Astrocyte (in vitro differentiated cells and primary cell): ENCODE measurements at regions not wholly inside any gene's neighbourhood (a gene's known extent, or its start where the extent isn't known, plus 50 kb on each side); places are given as distances from the start of the nearest gene placed in this dataset.

ENCODE experiments used
- DNase-seq: peaks from one replicate; pipeline ENCODE4 v3.0.0-alpha.2; 2010; ENCODE audit warnings: low read depth
- FAIRE-seq: peaks from 2 replicates; lab custom pipeline; 2011; peaks lifted over from hg19 to GRCh38; lab: Jason Lieb, UNC
- H2AFZ ChIP-seq: 2 replicates; pipeline ENCODE4 v1.6.0; 2012; ENCODE audit warnings: low read depth, low read length, inconsistent platforms
- H3K27ac ChIP-seq: 2 replicates; pipeline ENCODE4 v1.5.1; 2011; ENCODE audit warnings: low read depth, low read length, inconsistent platforms
- H3K27me3 ChIP-seq: 2 replicates; pipeline ENCODE4 v1.6.0; 2011; ENCODE audit warnings: low read length, inconsistent platforms; ENCODE audit not compliant: insufficient read depth
- H3K36me3 ChIP-seq: 2 replicates; pipeline ENCODE4 v1.5.1; 2011; ENCODE audit warnings: low read length, inconsistent platforms; ENCODE audit not compliant: insufficient read depth
- H3K4me1 ChIP-seq: 2 replicates; pipeline ENCODE4 v1.5.1; 2011; ENCODE audit warnings: low read length, inconsistent platforms; ENCODE audit not compliant: insufficient read depth
- H3K4me2 ChIP-seq: 2 replicates; pipeline ENCODE4 v1.6.0; 2012; ENCODE audit warnings: low read length, inconsistent platforms
- H3K4me3 ChIP-seq: 2 replicates; pipeline ENCODE4 v1.5.1; 2011; ENCODE audit warnings: low read depth, mild to moderate bottlenecking, low read length, inconsistent platforms; ENCODE audit not compliant: insufficient read depth
- H3K79me2 ChIP-seq: 2 replicates; pipeline ENCODE4 v1.6.0; 2012; ENCODE audit warnings: mild to moderate bottlenecking, low read length, inconsistent platforms; ENCODE audit not compliant: insufficient read depth
- H3K9ac ChIP-seq: 2 replicates; pipeline ENCODE4 v1.6.0; 2012; ENCODE audit warnings: mild to moderate bottlenecking, low read length, inconsistent platforms
- H3K9me3 ChIP-seq: 2 replicates; pipeline ENCODE4 v1.5.1; 2012; ENCODE audit warnings: low read depth, mild to moderate bottlenecking, low read length, inconsistent platforms; ENCODE audit not compliant: insufficient read depth
- H4K20me1 ChIP-seq: 2 replicates; pipeline ENCODE4 v1.6.0; 2012; ENCODE audit warnings: low read length, inconsistent platforms; ENCODE audit not compliant: insufficient read depth
- H3K27ac Mint-ChIP-seq: one replicate; pipeline ENCODE4 v1.8.0; 2021; ENCODE audit warnings: mild to moderate bottlenecking, mixed read lengths; ENCODE audit not compliant: unreplicated experiment
- H3K27me3 Mint-ChIP-seq: one replicate; pipeline ENCODE4 v1.8.0; 2021; ENCODE audit warnings: low read depth, mixed read lengths; ENCODE audit not compliant: unreplicated experiment
- H3K36me3 Mint-ChIP-seq: one replicate; pipeline ENCODE4 v1.8.0; 2021; ENCODE audit warnings: low read depth, mixed read lengths; ENCODE audit not compliant: unreplicated experiment
- H3K4me1 Mint-ChIP-seq: one replicate; pipeline ENCODE4 v1.8.0; 2021; ENCODE audit warnings: low read depth, mixed read lengths; ENCODE audit not compliant: unreplicated experiment
- H3K4me3 Mint-ChIP-seq: one replicate; pipeline ENCODE4 v1.8.0; 2021; ENCODE audit warnings: mild to moderate bottlenecking, moderate library complexity, mixed read lengths; ENCODE audit not compliant: unreplicated experiment
- H3K9me3 Mint-ChIP-seq: one replicate; pipeline ENCODE4 v1.8.0; 2021; ENCODE audit warnings: mild to moderate bottlenecking, mixed read lengths; ENCODE audit not compliant: unreplicated experiment
- EZH2 ChIP-seq: IDR thresholded peaks from 2 replicates; pipeline ENCODE4 v1.6.1; 2012; ENCODE audit warnings: mild to moderate bottlenecking, low read length, inconsistent platforms; ENCODE audit not compliant: insufficient read depth
- TF ChIP-seq, protein P1 (sequence below): IDR thresholded peaks from 2 replicates; pipeline ENCODE4 v1.5.1; 2011; ENCODE audit warnings: low read depth, mild to moderate bottlenecking, inconsistent platforms, low read length, moderate library complexity; ENCODE audit not compliant: insufficient read depth

DNA sequence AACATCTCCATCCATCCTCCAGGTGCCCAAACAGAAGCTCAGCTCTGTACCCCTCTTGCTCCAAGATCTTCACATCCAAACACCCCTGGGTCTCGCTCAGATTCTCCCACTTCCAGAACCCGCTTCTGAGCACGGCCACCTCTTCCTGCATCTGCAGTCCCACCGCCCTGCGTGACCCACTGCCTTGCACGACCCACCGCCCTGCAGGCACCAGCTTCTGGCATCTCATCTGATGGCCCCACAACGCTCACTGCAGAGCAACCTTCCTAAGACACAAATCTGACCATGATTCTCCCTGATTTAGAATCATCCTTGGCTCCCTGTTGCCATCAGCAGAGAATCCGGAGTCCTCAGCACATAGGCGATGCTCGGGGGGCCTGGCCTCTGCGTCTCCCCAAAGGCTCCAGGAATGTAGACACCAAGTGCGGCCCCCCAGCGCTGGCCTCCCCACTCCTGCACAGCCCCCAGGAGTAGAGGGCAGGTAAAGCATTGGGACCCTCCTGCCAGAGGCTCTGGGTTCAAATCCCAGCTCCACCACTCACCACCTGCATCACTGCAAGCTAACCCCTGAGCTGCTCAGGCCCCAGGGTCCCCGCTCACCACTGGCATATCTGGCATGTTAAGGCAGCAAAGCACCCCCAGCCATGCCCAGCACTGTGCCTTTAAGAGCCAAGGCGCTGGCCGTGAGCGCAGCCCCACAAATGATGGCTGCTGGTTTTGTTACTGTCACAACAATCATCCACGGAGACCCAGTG, 459.3 kb downstream of the BRD1 start:
- Histone ChIP-seq H3K4me3 (no peak overlapping the region), H3K4me2 (no peak overlapping the region), H3K27me3 (no peaks in the 10 kb centered on the region), H3K27ac (no peak overlapping the region), H4K20me1 (no peaks in the 10 kb centered on the region), H3K4me1 (peaks cover 2% of the 10 kb centered on the region), H3K79me2 (no peaks in the 10 kb centered on the region), H2AFZ (no peak overlapping the region), H3K36me3 (no peaks in the 10 kb centered on the region), H3K9ac (no peak overlapping the region), H3K9me3 (peaks cover 9% of the 10 kb centered on the region)
- DNase-seq (no peak), FAIRE-seq (no peak)
- no peak for TF ChIP-seq EZH2
- TF ChIP-seq, protein P1, sequence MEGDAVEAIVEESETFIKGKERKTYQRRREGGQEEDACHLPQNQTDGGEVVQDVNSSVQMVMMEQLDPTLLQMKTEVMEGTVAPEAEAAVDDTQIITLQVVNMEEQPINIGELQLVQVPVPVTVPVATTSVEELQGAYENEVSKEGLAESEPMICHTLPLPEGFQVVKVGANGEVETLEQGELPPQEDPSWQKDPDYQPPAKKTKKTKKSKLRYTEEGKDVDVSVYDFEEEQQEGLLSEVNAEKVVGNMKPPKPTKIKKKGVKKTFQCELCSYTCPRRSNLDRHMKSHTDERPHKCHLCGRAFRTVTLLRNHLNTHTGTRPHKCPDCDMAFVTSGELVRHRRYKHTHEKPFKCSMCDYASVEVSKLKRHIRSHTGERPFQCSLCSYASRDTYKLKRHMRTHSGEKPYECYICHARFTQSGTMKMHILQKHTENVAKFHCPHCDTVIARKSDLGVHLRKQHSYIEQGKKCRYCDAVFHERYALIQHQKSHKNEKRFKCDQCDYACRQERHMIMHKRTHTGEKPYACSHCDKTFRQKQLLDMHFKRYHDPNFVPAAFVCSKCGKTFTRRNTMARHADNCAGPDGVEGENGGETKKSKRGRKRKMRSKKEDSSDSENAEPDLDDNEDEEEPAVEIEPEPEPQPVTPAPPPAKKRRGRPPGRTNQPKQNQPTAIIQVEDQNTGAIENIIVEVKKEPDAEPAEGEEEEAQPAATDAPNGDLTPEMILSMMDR: no peak
- peaks cover 8% of the 10 kb centered on the region for H3K27me3 Mint-ChIP-seq
- no peak overlapping the region for H3K4me3 Mint-ChIP-seq
- no peaks in the 10 kb centered on the region for H3K36me3 Mint-ChIP-seq
- H3K27ac Mint-ChIP-seq: no peak overlapping the region
- no peaks in the 10 kb centered on the region for H3K4me1 Mint-ChIP-seq
- H3K9me3 Mint-ChIP-seq: peaks cover 1% of the 10 kb centered on the region

DNA sequence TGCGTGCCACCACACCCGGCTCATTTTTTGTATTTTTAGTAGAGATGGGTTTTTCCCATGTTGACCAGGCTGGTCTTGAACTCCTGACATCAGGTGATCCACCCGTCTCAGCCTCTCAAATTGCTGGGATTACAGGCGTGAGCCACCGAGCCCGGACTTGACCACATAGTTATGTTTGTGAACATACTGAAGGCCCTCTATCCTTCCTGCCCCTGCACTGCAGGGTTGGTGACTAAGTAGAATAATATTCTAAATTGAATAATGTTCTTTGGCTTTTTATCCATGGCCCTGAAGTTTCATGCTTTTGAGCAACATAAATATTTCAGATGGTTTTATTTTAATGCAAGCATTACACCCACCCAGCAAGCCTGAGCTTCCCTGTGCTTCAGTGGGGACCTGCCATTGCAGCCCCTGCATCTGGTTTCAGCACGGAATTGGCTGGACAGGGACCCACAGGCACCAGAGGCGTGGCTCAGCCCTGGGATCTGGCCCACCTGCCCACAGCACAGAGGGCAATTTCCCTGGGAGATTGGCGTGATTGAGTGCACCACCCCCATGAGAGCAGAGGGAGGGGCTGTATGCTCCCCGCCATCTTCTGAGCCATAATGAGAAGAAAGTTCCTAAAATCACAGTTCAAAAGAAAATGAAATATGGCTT, 460.5 kb downstream of the BRD1 start:
- H3K36me3 Mint-ChIP-seq: no peaks in the 10 kb centered on the region
- no peaks in the 10 kb centered on the region for H3K4me1 ChIP-seq
- H3K36me3 ChIP-seq: no peaks in the 10 kb centered on the region
- no peak overlapping the region for H3K27ac ChIP-seq
- no peaks in the 10 kb centered on the region for H3K4me1 Mint-ChIP-seq
- peaks cover 11% of the 10 kb centered on the region for H3K27me3 Mint-ChIP-seq
- TF ChIP-seq, protein P1: no peak
- TF ChIP-seq EZH2: no peak
- H3K27me3 ChIP-seq: no peaks in the 10 kb centered on the region
- H3K9me3 ChIP-seq: peaks cover 8% of the 10 kb centered on the region
- no peak overlapping the region for H3K27ac Mint-ChIP-seq
- peaks cover 1% of the 10 kb centered on the region for H3K9me3 Mint-ChIP-seq
- no peak for FAIRE-seq
- H3K4me3 ChIP-seq: no peak overlapping the region
- no peak overlapping the region for H3K4me3 Mint-ChIP-seq
- no peak overlapping the region for H2AFZ ChIP-seq
- no peak for DNase-seq
- H3K79me2 ChIP-seq: no peaks in the 10 kb centered on the region
- H3K4me2 ChIP-seq: no peak overlapping the region
- H4K20me1 ChIP-seq: no peaks in the 10 kb centered on the region
- H3K9ac ChIP-seq: no peak overlapping the region

DNA sequence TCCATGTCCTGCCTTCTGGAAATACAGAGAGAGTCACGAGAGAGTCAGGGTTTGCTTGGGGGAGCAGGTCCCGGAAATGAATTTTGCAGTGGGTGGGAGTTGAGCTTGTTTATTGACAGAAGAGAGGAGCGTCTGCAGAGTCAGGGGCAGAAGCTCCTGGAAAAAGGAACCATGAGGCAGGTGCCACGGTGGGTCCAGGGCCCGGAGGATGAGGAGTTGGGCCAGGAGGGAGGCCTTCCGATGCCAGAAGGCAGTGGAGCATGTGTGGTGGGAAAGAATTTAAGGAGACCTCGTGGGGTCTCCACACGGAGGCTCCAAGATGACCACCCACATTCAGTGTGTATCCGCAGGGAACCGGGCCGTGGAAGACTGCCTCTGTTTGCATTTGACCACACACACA, 461.2 kb downstream of the BRD1 start:
- Mint-ChIP-seq H3K27me3 (peaks cover 11% of the 10 kb centered on the region), H3K27ac (no peak overlapping the region), H3K4me3 (no peak overlapping the region), H3K36me3 (no peaks in the 10 kb centered on the region), H3K9me3 (peaks cover 1% of the 10 kb centered on the region), H3K4me1 (no peaks in the 10 kb centered on the region)
- no peak overlapping the region for H3K4me2 ChIP-seq
- H3K4me3 ChIP-seq: no peak overlapping the region
- H2AFZ ChIP-seq: no peak overlapping the region
- peaks cover 8% of the 10 kb centered on the region for H3K9me3 ChIP-seq
- TF ChIP-seq EZH2: no peak
- TF ChIP-seq, protein P1: no peak
- H3K27me3 ChIP-seq: no peaks in the 10 kb centered on the region
- H3K9ac ChIP-seq: no peak overlapping the region
- no peaks in the 10 kb centered on the region for H3K4me1 ChIP-seq
- no peaks in the 10 kb centered on the region for H4K20me1 ChIP-seq
- DNase-seq (no peak), FAIRE-seq (no peak)
- H3K36me3 ChIP-seq: no peaks in the 10 kb centered on the region
- H3K79me2 ChIP-seq: no peaks in the 10 kb centered on the region
- H3K27ac ChIP-seq: no peak overlapping the region
